ENCODE measurements at regions not wholly inside any gene's neighbourhood (a gene's known extent, or its start where the extent isn't known, plus 50 kb on each side); places are given as distances from the start of the nearest gene placed in this dataset.
"Not testable (repeated sequence)": the region's sequence is repeated elsewhere in the genome, so short reads cannot be mapped to it uniquely, and the experiment has no call there.

DNA sequence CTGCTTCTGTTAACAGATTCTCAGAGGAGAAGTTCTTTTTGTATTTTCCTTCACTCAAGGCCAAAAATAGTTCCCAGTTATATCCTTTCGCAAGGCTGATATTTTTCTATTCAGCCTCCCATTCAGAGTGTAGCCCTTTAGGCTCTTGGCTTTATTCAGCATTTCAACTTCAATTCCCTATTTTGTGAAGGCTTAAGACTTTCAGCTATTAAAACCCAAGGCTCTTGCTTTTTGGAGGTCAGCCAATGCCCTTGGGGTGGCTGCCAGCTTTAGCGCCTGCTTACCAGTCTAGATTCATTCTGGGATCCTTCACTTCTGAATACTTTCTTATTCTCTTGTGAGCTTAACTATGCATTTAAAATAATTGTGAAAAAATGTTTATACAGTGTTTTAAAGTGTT lies 57.3 kb upstream of the ADGRA3 start:
- DNase-seq (ENCODE audit: low read depth), result no peak

DNA sequence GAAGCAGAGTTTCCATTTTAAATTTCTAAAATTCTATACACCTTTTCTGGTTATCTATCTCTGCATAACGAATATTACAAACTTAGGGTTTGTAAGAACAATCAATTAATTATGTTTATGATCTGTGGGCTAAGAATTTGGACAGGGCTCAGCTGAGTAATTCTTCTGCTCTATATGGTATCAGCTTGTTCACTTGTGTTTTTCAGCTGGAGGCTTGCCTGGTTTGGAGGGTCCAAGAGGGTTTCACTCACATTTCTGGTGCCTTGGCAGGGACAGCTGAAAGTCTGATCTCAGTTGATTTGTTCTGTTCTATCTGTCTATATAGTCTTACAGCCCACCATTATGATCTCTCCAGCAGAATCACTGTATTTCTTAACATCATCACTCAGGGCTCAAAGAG lies 57.8 kb upstream of the ADGRA3 start:
- no peak for DNase-seq (ENCODE audit: low read depth)

DNA sequence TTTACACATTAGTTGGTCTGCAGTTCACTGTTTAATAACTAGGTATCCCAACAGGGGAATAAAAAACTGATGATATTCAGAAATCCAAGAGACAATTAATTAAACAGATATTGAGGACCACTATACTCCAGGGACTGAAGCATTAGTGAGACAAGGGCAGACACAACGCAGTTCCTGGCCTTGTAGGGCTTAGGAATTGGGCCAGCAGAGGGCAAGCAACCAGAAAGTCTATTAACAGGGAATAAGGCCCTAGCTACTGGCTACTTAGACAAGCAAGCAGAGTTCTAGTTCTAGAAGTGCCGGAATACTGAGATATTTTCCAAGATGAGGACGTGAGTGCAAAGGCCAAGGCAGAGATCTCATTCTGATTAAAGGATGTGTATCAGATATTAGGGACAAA lies 58.6 kb upstream of the ADGRA3 start:
- DNase-seq (ENCODE audit: low read depth), result no peak

DNA sequence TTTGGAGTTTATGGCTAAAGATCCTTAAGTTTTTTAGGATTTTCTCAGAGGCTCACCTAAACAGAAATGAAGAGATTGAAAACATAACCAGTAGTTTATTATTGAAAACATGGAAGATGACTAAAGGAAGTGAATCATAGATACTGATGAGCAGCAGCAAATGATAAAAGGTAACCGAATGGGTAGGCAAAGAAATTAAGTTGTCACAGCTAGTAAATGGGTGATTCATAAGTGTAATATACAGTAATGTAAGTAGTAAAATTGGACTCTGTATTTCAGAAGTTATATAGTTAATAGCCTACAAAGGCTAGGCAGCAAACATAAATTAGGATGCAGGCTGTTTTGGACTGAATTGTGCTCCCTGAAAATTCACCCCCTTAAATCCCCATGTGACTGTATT lies 59.0 kb upstream of the ADGRA3 start:
- no peak for DNase-seq (ENCODE audit: low read depth)

DNA sequence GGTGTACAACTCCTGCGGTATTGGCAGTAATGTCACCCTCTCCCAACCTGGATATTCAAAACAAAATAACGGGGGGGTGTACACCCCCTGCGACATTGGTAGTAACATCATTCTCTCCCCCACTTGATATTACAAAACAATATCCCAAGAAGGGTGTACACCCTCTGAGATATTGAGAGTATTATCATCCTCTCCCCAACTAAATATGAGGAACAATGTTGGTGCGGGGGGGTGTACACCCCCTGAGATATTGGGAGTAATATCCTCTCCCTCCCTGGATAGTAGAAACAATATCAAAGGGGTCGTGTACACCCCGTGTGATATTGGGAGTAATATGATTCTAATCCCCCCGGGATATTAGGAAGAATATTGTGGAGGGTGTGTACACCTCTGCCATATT lies 71.4 kb upstream of the ADGRA3 start:
- no peak for DNase-seq (ENCODE audit: low read depth)

DNA sequence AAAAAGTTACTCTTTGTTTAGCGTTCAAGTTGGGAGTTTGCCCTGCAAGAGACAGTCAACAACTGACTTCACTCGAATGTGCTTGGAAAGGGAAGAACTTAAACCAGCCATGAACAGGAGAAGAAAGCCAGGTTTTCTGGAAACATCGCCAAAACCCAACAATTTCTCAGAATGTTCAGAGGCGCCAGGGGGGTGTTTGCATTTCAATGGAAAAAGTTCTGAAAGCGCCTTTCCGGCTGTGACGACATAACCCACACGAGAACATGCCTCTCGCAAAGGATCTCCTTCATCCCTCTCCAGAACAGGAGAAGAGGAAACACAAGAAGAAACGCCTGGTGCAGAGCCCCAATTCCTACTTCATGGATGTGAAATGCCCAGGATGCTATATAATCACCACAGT lies 78.1 kb upstream of the ADGRA3 start:
- DNase-seq (ENCODE audit: low read depth), result no peak

DNA sequence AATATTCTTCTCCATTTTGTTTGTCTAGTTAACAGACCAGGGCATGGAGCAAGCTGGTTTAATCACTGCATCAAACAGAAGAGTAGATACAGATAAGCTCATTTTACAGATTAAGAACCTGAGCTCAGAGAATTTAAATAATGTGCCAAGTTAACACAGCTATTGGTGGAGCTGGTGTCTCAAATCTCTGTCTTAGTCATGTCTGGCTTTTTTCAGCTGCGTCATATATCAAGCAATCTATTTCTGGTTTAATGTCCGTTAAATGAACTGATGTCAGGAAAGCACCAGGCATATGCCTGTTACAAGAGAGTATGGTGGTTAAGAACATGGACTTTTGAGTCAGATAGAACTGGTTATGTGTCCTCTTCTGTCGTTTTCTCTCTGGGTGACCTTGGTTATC lies 79.8 kb upstream of the ADGRA3 start:
- DNase-seq (ENCODE audit: low read depth), result no peak

DNA sequence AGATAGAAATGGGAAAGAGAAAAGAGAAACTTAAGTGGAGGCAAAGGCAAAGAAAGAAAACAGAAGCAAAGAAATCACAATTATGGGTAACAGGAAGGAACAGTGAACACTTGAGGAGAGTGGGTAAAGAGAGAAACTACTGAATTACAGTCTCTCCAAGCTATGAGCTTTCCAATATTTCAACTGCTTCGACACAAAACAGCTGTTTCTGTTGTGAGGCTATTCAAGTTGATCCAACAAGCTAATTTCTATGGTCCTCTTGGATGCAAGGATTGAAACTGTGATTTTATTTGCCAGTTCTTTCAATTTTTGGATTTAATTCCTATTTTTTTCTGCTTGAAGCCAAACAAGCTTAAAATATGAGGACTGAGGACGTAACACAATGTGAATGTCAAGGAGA lies 80.5 kb upstream of the ADGRA3 start:
- no peak for DNase-seq (ENCODE audit: low read depth)

DNA sequence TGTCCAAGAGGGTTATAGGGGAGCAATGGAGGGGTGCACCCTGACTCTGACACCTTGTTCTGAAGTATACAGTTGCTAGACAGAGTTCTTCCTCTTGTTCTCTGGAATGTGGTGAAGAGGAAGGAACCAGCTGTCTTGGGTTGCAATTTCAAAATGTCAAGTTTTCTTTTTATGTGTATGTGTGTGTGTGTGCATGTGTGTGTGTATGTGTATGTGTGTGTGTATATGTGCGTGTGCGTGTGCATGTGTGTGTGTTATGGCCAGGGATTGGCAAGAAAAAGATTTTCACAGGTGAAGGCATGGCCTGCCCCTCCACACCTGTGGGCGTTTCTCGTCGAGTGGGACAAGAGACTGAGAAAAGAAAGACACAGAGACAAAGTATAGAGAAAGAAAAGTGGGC lies 81.6 kb upstream of the ADGRA3 start:
- DNase-seq (ENCODE audit: low read depth), result no peak

DNA sequence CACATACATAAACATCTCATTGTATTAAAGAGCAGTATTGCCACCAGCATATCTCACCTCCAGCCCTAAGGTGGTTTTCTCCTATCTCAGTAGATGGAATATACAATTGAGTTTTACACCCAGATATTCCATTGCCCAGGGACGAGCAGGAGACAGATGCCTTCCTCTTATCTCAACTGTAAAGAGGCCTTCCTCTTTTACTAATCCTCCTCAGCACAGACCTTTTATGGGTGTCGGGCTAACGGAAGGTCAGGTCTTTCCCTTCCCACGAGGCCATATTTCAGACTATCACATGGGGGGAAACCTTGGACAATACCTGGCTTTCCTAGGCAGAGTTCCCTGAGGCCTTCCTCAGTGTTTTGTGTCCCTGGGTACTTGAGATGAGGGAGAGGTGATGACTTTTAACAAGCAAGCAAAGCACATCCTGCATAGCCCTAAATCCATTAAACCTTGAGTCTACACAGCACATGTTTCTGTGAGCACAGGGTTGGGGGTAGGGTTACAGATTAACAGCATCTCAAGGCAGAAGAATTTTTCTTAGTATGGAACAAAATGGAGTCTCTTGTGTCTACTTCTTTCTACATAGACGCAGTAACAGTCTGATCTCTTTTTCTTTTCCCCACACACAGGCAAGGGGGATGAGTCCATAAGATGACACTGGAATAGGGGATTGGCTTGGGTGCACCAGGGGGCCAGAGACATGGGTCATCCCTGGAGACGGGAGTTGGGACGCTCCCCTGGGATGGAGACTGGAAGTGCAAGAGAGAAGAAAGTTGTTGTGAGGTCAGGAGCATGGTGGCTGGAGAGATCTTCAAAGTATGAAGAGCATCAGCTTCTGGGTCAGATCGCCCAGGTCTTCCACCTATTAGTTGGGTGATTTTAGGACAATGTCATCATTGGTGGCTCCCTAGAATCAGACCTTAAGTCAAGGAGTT lies 82.5 kb upstream of the ADGRA3 start:
- not testable (repeated sequence) for DNase-seq (ENCODE audit: low read depth)

DNA sequence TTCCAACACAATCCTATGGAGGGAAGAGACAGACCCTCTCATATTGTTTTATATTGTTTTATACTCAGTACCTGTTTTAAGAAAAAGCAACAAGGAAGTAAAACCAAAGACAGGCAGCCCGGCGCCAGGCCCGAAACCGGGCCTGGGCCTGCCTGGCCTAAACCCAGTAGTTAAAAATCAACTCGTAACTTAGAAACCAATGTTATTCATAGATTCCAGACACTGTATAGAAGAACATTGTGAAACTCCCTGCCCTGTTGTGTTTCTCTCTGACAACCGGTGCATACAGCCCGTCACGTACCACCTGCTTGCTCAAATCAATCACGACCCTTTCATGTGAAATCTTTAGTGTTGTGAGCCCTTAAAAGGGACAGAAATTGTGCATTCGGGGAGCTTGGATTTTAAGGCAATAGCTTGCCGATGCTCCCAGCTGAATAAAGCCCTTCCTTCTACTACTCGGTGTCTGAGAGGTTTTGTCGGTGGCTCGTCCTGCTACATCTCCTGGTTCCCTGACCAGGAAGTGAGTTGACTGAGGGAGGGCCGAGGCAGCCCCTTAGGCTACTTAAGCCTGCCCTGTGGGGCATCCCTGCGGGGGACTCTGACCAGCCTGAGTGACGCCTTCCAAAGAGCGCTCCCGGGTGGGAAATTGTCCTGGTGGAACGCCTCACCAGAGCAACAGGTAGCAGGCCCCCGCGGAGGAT lies 83.5 kb upstream of the ADGRA3 start:
- DNase-seq (ENCODE audit: low read depth), result not testable (repeated sequence)

DNA sequence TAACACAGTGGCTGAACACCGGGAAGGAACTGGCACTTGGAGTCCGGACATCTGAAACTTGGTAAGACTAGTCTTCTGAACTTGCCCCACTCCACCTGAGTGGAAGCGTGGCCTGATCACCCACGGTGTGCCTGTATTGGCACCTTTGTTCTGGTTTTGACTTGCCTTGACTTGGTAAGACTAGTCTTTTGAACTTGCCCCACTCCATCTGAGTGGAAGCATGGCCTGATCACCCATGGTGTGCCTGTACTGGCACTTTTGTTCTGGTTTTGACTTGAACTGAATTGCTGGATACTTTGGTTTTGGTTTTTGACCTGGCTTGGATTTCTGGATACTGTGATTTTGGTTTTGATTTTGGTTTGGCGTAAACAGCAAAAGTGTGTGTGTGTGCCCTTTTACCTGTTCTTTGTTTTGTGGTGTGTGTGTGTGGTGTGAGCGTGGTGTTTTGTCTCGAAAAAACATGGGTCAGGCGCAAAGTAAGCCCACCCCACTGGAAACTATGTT lies 84.1 kb upstream of the ADGRA3 start:
- DNase-seq (ENCODE audit: low read depth), result not testable (repeated sequence)

DNA sequence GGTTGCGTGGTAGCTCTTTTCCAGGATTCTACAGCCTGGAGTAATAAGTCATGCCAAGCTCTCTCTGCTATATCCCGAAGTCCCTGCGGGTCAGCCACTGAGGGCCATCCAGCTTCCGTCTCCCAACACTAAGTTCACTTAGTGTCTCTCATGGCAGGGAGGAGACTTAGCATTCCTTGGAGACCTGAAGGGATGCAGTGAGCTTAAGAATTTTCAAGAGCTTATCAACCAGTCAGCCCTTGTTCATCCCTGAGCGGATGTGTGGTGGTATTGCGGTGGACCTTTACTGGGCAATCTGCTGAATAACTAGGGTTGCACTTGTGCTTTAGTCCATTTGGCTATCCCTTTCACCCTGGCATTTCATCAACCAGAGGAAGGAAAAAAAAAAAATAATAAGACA lies 85.8 kb upstream of the ADGRA3 start:
- not testable (repeated sequence) for DNase-seq (ENCODE audit: low read depth)

DNA sequence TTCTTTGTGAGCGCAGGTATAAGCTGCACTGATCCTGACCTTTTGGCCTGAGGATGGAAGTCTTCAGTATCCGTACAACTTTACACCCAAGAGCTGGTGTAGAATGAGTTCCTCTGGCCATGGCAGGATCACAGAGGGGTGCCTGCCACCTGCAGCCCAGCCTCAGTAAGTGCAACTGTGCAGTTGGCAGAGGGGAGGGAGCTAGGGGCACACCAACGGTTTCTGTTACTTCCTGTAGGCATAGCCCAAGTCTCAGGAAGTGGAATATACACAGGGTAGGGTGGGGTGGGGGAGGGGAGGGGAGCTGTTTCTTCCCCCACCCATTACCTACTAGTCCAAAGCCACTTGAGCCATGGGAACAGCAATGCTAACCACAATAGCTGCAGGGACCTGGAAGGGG lies 85.4 kb upstream of the GBA3 start:
- DNase-seq (ENCODE audit: low read depth), result peak; percentile 7

DNA sequence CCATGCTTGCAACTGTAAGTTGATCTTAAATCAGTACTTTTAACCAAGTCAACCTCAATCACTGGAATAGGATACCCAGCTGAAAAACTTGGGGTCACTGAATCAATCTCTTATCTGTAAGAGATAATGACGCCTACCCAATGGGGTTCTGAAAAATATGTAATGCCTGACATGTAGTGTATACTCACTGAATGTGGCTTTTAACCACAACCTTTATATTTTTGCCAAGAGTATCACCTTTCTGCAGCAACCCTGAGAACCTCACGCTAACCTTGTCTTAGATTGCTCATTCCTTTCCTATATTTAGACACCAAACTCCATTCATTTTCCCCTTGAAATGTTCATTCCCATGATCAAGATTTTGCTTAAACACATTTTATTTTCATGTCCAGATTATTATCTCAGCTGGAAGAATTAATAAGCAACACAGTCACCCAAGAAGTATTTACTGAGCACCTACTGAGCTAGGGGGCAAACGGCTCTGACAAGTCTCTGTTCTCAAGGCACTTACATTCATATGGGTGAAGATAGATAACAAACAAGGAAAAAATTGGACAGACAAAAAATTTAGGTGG lies 82.7 kb upstream of the GBA3 start:
- not testable (repeated sequence) for DNase-seq (ENCODE audit: low read depth)

DNA sequence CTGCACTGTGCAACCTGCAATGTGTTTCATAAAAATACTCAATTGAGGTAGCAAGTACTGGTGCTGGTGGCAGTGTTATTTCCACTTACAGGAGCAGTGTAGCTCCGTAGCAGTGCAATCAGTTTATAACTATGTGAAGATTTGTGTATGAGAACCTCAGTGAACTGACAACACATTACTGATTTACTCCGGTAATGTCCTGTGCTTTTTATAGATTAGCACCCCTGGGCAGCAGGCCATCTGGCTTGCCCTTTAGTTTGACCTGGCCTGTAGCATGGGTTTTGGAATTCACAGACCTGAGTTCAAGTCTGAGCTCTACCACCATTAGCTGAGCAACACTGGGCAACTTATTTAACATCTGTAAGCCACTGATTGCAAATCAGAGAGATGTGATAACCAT lies 78.6 kb upstream of the GBA3 start:
- DNase-seq (ENCODE audit: low read depth), result no peak

DNA sequence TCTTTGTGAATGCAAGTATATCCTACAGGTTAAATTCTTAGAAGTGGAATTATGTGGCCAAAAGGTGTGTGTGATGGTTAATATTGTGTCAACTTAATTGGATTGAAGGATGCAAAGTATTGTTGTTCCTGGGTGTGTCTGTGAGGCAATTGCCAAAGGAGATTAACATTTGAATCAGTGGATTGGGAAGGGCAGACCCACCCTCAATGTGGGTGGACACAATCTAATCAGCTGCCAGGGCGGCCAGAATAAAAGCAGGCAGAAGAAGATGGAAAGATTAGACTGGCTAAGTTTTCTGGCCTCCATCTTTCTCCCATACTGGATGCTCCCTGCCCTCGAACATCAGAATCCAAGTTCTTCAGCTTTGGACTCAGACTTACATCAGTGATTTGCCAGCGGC lies 76.2 kb upstream of the GBA3 start:
- no peak for DNase-seq (ENCODE audit: low read depth)

DNA sequence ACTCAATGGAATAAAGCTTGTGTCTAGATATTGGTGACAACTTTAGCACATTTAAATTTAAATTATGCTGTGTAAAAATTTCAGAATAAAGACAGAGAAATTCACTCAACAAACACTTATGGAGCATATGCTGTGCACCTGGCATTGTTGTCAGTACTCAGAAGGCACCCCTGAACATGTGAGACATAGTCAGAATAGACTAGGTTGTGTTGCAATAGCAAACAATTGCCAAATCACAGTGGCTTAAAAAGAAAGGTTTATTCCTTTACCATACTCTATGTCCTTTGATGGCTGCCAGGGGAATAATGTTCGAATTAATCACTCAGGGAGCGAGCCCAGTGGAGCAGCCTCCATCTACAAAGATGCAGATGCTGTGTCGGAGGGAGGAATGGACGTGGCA lies 72.6 kb upstream of the GBA3 start:
- not testable (repeated sequence) for DNase-seq (ENCODE audit: low read depth)

DNA sequence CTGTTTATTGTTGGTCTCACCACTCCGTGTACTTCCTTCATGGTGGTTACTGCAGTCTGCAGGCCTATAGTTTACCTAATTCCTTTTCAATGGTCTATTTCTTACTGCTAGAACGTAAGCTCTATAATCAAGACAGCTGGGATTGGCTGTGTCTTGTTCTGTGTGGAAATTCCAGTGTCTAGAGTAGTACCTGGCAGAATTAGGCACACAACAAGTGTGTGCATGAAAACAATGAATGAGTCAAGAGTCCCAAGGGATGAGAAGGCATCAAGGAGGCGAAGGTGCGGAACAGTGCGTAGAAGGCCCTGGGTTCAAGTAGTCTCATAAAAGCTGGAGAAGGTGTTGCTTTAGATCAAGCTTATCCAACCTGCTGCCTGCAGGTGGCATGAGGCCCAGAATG lies 70.8 kb upstream of the GBA3 start:
- DNase-seq (ENCODE audit: low read depth), result not testable (repeated sequence)

DNA sequence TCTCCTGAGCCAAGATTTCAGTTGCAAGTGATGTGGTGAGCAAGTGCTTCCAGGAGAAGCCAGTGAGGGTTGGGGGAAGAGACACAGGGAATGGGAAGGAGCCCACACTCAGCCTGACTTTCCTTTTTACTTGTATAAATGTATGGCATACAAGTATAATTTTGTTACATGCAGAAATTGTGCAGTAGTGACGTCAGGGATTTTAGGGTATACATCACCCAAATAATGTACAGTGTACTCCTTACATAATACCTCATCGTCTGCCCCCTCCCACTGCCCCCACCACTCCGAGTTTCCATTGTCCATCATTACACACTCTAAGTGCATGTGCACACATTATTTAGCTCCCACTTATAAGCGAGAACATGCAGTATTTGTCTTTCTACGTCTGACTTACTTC lies 68.7 kb upstream of the GBA3 start:
- not testable (repeated sequence) for DNase-seq (ENCODE audit: low read depth)

DNA sequence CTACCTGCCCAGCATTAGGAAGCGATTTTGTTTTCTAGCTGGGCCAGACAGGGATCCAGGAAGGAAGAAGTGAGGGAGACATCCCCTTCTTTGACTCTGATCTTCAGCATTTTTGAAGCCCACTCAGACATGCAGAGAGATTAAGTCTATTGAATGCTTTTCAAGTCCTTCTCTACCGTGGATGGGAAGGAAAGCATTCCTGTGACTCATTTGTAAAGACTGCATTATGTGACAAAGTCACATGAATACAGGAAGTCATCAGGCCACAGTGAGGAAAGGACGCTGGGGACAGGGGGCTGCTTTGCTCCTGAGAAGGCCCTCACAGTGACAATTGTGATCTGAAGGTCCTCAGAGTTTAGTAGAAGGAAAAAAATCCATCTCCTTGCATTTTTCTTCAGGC lies 67.4 kb upstream of the GBA3 start:
- DNase-seq (ENCODE audit: low read depth), result no peak

DNA sequence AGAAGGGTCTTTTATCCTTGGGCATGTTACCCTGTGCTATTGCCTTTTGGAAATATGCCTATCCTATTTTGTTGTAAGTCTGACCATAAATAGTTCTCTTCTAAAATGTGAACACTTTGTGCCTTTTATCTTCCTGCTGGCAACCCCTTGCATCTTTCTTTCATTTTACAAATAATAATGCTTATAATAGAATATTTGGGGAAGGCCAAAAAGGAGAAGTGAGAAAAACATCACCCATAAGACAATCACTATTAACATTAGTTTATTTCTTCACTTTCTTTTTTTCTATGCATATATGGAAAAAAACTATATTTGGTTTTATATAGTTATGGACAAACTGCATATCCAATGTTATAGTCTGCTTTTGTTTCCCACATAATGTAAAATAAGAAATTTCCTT lies 64.9 kb upstream of the GBA3 start:
- DNase-seq (ENCODE audit: low read depth), result not testable (repeated sequence)
